ENCODE measurements at regions not wholly inside any gene's neighbourhood (a gene's known extent, or its start where the extent isn't known, plus 50 kb on each side); places are given as distances from the start of the nearest gene placed in this dataset.

- TF ChIP-seq CTCF (IDR thresholded peaks at IDR 0.05) (no peak), POLR2A (IDR thresholded peaks at IDR 0.05) (no peak)
These were observed 67.2 kb downstream of the PTGR3 start for GRCh38 chr18:75141734-75142133.

Data from heart left ventricle (tissue), 13 donors.